ENCODE measurements at regions not wholly inside any gene's neighbourhood (a gene's known extent, or its start where the extent isn't known, plus 50 kb on each side); places are given as distances from the start of the nearest gene placed in this dataset.

DNA sequence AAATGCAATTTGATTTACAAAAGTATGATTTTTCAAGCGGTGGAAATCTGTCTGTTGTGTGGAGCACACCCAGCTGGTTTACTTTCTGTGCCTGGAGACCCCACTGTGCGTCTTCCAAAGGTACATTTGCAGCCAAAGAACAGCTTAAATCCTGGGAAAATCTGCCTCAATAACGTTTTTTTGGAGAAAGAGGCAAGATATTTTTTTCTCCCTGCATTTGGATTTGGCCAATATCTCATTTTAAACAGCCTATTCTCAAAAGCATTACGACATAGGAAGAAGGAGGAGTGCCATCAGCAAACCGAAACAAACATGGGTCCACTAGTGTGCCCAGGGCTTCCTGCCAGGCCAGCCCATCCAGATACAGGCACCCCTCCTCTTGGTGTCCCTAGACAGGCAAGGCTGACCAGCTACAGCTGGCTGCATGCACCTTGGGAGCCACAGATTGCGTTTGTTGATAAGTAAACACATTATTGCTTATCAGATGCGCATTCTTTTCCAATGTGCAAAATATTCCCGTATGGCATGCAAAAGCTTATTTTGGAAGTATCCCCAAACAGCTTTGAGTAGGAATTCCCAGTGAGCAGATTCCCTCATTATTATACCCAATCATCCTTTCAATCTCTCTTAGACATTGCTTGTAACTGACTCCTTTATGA, 184.5 kb upstream of the MARCKS start:
- DNase-seq (ENCODE audit: low spot score) (peak; percentile 27), ATAC-seq (ENCODE audit: low FRiP score) (peak; percentile 72)
- TF ChIP-seq, protein P1, sequence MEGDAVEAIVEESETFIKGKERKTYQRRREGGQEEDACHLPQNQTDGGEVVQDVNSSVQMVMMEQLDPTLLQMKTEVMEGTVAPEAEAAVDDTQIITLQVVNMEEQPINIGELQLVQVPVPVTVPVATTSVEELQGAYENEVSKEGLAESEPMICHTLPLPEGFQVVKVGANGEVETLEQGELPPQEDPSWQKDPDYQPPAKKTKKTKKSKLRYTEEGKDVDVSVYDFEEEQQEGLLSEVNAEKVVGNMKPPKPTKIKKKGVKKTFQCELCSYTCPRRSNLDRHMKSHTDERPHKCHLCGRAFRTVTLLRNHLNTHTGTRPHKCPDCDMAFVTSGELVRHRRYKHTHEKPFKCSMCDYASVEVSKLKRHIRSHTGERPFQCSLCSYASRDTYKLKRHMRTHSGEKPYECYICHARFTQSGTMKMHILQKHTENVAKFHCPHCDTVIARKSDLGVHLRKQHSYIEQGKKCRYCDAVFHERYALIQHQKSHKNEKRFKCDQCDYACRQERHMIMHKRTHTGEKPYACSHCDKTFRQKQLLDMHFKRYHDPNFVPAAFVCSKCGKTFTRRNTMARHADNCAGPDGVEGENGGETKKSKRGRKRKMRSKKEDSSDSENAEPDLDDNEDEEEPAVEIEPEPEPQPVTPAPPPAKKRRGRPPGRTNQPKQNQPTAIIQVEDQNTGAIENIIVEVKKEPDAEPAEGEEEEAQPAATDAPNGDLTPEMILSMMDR (IDR thresholded peaks at IDR 0.05), result no peak

DNA sequence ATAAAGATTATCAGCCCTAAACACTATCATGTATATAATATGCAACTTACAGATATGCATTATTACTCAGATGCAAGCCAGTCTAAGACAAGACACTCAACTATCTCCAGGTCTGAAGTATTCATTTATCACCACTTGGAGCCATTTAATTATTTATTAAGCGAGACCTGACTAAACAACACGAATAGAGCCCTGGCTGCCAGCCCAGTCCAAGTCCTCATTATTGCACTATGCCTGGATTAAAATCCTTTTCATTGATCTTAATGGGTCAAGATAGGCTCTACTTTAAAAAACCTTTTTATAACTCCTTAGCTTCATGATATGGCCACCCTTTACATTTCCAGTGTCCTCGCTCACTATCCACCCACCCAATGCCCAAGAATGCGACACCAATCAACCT, 183.1 kb upstream of the MARCKS start:
- TF ChIP-seq, protein P1 (IDR thresholded peaks at IDR 0.05), result no peak
- DNase-seq (ENCODE audit: low spot score) (no peak), ATAC-seq (ENCODE audit: low FRiP score) (no peak)

DNA sequence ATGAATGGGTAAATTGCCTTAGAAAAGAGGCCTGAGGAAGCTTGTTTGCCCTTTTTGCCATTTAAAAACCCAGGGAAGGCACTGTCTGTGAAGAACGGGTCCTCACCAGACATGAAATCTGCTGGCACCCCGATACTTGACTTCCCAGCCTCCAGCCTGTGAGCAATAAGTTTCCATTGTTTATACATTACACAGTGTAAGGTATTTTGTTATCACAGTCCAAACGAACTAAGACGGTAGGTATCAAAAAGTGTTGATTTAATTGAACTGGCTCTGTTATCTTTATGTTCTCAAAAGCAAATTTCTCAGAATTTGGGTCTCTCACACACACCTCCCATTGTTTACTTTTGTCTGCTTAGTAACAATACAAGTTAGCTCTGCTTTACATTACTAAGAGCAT, 181.1 kb upstream of the MARCKS start:
- TF ChIP-seq, protein P1 (IDR thresholded peaks at IDR 0.05), result no peak
- DNase-seq (ENCODE audit: low spot score), result no peak
- ATAC-seq (ENCODE audit: low FRiP score), result no peak

DNA sequence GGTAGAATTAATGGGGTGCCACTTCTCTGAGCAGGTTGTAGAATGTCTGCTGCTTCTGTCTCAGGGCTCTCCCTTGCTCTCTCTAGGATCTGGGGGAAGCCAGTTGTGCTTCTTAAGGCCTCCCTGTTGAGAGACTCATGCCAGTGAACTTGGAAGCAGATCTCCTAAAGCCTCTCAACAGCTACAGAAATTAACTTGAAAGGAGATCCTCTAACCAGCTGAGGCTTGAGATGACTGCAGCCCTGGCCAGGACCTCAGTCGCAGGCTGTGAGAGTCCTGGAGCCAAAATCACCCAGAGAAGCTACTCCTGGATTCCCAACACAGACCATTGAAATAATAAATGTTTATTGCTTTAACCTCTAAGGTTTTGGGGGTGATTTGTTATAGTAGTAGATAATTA, 180.2 kb upstream of the MARCKS start:
- no peak for ATAC-seq (ENCODE audit: low FRiP score)
- no peak for DNase-seq (ENCODE audit: low spot score)
- TF ChIP-seq, protein P1 (IDR thresholded peaks at IDR 0.05), result no peak

DNA sequence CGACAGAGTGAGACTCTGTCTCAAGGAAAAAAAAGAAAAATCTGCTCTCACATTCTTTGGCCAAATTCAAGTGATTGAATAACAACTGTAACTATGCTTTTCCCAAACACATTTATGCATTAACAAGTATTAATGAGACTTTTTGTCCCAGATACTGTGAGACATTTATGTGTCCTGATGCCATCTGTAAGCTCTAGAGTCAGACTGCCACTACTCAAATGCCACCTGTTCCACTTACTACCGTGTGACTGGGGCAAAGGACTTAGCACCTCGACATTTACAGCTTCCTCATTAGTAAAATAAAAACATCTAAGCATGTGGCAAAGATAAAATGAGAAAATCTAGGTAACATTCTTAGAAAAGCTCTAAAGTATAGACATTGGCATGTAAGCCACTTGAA, 178.1 kb upstream of the MARCKS start:
- DNase-seq (ENCODE audit: low spot score) (no peak), ATAC-seq (ENCODE audit: low FRiP score) (no peak)
- TF ChIP-seq, protein P1 (IDR thresholded peaks at IDR 0.05), result no peak

DNA sequence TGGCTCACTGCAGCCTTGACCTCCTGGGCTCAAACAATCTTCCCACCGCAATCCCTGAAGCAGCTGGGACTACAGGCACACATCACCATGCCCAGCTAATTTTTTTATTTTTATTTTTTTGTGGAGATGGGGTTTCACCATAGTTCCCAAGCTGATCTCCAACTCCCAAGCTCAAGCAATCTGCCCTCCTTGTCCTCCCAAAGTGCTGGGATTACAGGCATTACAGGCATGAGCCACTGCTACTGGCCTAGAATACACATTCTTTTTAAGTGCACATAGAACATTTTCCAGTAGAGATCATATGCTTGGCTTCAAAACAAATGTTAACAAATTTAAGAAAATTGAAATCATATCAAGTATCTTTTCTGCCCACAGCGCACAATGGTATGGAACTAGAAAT, 176.8 kb upstream of the MARCKS start:
- TF ChIP-seq, protein P1 (IDR thresholded peaks at IDR 0.05), result no peak

DNA sequence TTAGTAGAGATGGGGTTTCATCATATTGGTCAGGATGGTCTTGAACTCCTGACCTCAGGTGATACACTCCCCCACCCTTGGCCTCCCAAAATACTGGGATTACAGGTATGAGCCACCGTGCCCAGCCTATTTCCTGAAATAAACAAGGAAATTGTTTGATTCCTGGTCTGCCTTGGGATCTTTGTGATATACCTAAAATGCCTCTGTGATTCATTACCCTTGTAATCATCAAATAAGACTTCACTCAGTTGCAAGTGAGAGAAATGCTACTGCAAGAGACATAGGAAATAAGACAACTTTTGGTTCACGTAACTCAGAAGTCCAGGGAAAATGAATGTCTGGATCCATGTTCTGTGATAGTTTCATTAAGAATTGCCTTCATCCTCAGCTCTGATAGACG, 173.2 kb upstream of the MARCKS start:
- ATAC-seq (ENCODE audit: low FRiP score) (no peak), DNase-seq (ENCODE audit: low spot score) (no peak)
- TF ChIP-seq, protein P1 (IDR thresholded peaks at IDR 0.05), result no peak

More for the DNA sequence above, 176.8 kb upstream of the MARCKS start:
- ATAC-seq (ENCODE audit: low FRiP score) (no peak), DNase-seq (ENCODE audit: low spot score) (no peak)
